ENCODE measurements at regions not wholly inside any gene's neighbourhood (a gene's known extent, or its start where the extent isn't known, plus 50 kb on each side); places are given as distances from the start of the nearest gene placed in this dataset.

DNA sequence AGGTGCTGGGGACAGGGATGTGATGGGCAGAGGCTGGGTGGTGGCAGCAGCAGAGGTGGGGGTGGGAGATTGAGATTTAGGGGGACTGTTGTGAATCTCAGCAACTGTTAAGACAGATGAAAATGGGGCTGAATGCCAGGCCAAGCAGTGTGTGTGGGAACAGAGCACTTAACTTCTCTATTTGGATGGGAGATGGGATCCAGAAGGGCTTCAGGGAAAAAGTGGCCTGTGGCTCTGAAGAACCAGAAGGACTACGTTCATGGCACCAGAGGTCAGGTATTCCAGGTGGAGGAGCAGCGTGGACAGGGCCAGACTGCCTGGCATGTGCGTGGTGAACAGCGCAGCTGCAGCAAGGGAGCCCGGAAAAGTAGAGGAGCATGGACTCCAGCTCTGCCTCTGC is 82.6 kb upstream of the SYT13 start:
- intact Hi-C loops (cut with DNase I) = no loop called here
- ATAC-seq = no peak
- WGBS, 4 donors = 95 to 97% (median 96%) methylated on average over 5 of the region's 5 CpGs

DNA sequence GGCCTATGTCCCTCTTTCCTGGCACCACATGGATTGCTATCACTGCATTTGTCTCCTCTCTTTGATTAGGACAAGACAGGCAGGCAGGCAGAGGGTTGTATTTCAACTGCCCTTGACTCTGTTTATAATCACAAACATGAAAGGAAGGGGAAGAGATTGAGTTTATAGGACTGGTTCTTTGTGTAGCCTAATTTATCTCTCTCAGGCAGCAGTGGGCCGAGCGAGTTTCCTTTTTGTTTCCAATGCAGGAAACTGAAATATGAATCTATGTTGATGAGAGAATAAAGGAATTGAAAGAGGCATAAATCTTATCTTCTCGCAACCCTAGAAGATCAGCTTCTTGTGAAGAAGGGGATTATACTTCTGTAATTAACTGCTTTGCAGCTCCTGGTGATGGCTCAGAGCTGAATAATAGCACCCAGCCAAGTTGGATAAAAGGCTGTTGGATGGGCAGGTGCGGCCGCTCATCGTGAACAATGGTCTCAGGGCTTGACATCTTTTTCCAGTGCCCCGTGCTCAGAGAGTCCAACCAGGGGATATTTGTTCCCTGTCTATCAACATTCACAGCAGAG is 80.6 kb upstream of the SYT13 start:
- intact Hi-C loops (cut with DNase I) = no loop called here

More for the DNA sequence above, 82.6 kb upstream of the SYT13 start:
- H3K36me3 ChIP-seq = no peaks in the 10 kb centered on the region
- H3K27ac ChIP-seq = no peak overlapping the region
- DNase-seq = no peak
- no peaks in the 10 kb centered on the region for H3K9me3 ChIP-seq
- no peak for TF ChIP-seq POLR2A (IDR thresholded peaks at IDR 0.05)
- TF ChIP-seq, protein P1, sequence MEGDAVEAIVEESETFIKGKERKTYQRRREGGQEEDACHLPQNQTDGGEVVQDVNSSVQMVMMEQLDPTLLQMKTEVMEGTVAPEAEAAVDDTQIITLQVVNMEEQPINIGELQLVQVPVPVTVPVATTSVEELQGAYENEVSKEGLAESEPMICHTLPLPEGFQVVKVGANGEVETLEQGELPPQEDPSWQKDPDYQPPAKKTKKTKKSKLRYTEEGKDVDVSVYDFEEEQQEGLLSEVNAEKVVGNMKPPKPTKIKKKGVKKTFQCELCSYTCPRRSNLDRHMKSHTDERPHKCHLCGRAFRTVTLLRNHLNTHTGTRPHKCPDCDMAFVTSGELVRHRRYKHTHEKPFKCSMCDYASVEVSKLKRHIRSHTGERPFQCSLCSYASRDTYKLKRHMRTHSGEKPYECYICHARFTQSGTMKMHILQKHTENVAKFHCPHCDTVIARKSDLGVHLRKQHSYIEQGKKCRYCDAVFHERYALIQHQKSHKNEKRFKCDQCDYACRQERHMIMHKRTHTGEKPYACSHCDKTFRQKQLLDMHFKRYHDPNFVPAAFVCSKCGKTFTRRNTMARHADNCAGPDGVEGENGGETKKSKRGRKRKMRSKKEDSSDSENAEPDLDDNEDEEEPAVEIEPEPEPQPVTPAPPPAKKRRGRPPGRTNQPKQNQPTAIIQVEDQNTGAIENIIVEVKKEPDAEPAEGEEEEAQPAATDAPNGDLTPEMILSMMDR (IDR thresholded peaks at IDR 0.05) = no peak
- H3K4me1 ChIP-seq = peaks cover 0 to 7% (median 0%) of the 10 kb centered on the region in 12 donors
- H3K27me3 ChIP-seq = peaks cover 0 to 20% (median 7%) of the 10 kb centered on the region in 9 donors
- H3K4me3 ChIP-seq = no peak overlapping the region

DNA sequence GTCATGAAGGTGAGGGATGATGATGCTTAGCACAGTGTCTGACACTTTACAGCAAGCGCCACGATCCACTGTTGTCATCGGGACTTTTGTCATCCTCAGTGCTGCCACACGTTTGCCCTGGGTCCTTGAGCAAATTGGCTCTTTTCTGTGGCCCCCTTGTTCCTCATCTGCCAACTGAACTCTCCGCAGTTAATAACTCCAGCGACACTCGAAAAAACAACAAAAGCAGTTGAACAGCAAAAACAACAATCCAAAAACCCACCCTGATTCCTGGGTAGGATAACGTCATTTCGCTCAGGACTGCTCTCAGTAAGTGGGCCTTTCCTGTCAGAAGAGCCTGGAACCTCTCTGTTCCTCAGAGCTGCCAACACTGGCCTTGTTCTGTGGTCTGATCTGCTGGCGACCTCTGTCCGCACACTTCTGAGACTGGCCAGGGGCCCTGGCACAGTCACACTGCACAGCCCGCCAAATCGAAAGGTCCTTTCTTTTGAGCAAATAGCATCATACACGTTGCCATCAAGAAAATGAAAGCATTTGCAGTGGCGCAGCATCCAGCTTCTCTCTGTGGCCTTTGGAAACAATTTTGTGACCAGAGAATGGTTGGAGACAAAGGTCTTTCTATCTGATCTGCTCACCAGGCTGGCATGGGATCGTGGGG is 79.9 kb upstream of the SYT13 start:
- H3K4me1 ChIP-seq = peaks cover 0 to 1% (median 0%) of the 10 kb centered on the region in 12 donors
- intact Hi-C loops (cut with DNase I) = no loop called here
- ATAC-seq (peak in 2 of 4 donors; percentile 22 to 32), DNase-seq (no peak)
- no peaks in the 10 kb centered on the region for H3K9me3 ChIP-seq
- no peaks in the 10 kb centered on the region for H3K36me3 ChIP-seq
- no peak overlapping the region for H3K27ac ChIP-seq
- 82 to 87% (median 86%) methylated on average over 16 of the region's 16 CpGs for WGBS, 4 donors
- H3K4me3 ChIP-seq = no peak overlapping the region
- H3K27me3 ChIP-seq = peaks cover 0 to 18% (median 6%) of the 10 kb centered on the region in 9 donors
- TF ChIP-seq, protein P1 (IDR thresholded peaks at IDR 0.05) = no peak
- no peak for TF ChIP-seq POLR2A (IDR thresholded peaks at IDR 0.05)

More for the DNA sequence above, 80.6 kb upstream of the SYT13 start:
- Histone ChIP-seq H3K27ac (no peak overlapping the region), H3K36me3 (no peaks in the 10 kb centered on the region), H3K9me3 (no peaks in the 10 kb centered on the region), H3K4me1 (peaks cover 0 to 7% (median 0%) of the 10 kb centered on the region in 12 donors), H3K4me3 (no peak overlapping the region), H3K27me3 (peaks cover 0 to 16% (median 7%) of the 10 kb centered on the region in 9 donors)
- 81 to 84% (median 82%) methylated on average over 7 of the region's 7 CpGs for WGBS, 4 donors
- no peak for TF ChIP-seq POLR2A (IDR thresholded peaks at IDR 0.05)
- TF ChIP-seq, protein P1 (IDR thresholded peaks at IDR 0.05) = no peak
- DNase-seq (no peak), ATAC-seq (no peak)

DNA sequence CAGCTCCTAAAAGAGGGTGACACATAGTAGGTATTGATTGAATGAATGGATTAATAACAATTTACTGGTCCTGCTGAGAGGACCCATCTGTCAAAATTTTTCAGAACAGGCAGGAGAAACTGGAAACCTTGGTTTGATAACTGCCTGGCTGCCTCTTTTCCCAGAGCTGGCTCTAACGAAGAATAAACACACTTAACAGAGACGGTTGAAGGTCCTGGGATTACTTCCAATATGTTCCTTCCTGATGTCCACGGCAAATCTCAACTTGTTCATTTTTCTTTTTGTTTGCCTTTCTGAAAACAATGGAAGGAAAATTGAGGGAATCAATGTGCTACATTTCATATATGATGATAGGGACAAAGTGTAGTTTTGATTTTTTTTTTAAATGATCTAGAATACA is 76.5 kb upstream of the SYT13 start:
- Histone ChIP-seq H3K36me3 (no peaks in the 10 kb centered on the region), H3K4me3 (no peak overlapping the region), H3K4me1 (no peaks in the 10 kb centered on the region), H3K27me3 (peaks cover 0 to 14% (median 0%) of the 10 kb centered on the region in 9 donors), H3K27ac (no peak overlapping the region), H3K9me3 (no peaks in the 10 kb centered on the region)
- ATAC-seq (no peak), DNase-seq (no peak)
- TF ChIP-seq, protein P1 (IDR thresholded peaks at IDR 0.05) = no peak
- no peak for TF ChIP-seq POLR2A (IDR thresholded peaks at IDR 0.05)
- intact Hi-C loops (cut with DNase I) = no loop called here
- 40 to 46% (median 43%) methylated on average over 3 of the region's 3 CpGs for WGBS, 4 donors

All from heart left ventricle (tissue), 16 donors.